Heart left ventricle (tissue), 13 donors: ENCODE measurements at regions not wholly inside any gene's neighbourhood (a gene's known extent, or its start where the extent isn't known, plus 50 kb on each side); places are given as distances from the start of the nearest gene placed in this dataset.

Experiments
- POLR2A ChIP-seq, 2 donors: fragments of 450-650 bp; IDR thresholded peaks; one replicate each; pipeline ENCODE4 v1.6.1; 2017; ENCODE audit warnings: antibody characterized with exemption in 2 of 2, mild to moderate bottlenecking in 2 of 2, moderate library complexity in 2 of 2
- TF ChIP-seq, protein P1 (sequence below), 12 donors: fragments of 200-600 bp; sonication (generic) in 4 of 12; IDR thresholded peaks; one replicate each; pipeline versions ENCODE4 v1.5.0 to v1.8.0; 2018 to 2022; ENCODE audit warnings: antibody characterized with exemption in 12 of 12, mild to moderate bottlenecking in 5 of 12
- donor health status: ischemic (EF 13 %, LVEDD 7.1; RV severe dilation, severe dysfunction).
- donor health status: DM: no; HTN: yes; CAD: no.
- donor health status: DM: no; HTN: no; CAD: no.
- donor health status: ischemic (EF 25% LVEDD 6.9; RV normal size, moderate dysfunction).
- donor health status: ischemic (EF 25% LVEDD 5.7; RV mildly dilated, moderate dysfunction).
- donor health status: ischemic (EF 35%, LVEDD 5.7; RV mildly dilated, moderate dysfunction).
- donor health status: nonischemic (EF 11% LVEDD 7.7; RV severe dilation, severe dysfunction).
- donor health status: DM: yes; HTN: yes; CAD: no.
- donor health status: PGD.
- donor health status: ischemic (EF 29% LVEDD 5.4; RV normal size, mild dysfunction).
- donor health status: nonischemic (EF 23%, LVEDD 6.1; RV moderate dilation, normal function).

DNA sequence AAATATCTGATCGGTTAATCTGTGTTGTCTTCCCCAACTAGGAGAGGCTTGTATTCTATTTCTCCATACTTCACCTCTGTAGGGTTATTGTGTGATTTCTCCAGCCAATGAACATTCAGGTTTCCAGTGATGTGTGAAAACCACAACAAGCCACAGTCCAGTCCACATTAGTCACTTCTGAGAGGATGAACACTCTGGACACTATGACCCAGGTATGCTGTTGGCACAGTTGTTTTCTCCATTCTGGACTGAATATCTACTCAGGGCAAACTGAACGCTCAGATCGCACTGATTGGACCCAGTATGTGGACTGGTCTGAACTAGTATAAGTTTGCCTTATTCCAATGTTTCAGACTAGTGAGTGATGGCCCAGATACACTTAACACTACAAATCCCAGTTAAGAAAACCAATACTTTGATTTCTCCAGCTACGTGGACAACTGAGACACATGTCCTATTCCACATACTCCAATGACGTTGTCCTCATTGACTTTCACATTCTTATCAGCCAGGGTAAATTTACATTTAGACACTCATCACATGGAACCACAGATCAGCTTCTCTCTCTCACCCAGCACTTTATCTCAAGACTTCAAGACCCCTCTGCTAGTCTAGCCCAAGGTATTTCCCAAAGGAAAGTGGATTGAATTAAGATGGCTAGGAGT, 587.4 kb upstream of the SGO1 start:
- TF ChIP-seq, protein P1, sequence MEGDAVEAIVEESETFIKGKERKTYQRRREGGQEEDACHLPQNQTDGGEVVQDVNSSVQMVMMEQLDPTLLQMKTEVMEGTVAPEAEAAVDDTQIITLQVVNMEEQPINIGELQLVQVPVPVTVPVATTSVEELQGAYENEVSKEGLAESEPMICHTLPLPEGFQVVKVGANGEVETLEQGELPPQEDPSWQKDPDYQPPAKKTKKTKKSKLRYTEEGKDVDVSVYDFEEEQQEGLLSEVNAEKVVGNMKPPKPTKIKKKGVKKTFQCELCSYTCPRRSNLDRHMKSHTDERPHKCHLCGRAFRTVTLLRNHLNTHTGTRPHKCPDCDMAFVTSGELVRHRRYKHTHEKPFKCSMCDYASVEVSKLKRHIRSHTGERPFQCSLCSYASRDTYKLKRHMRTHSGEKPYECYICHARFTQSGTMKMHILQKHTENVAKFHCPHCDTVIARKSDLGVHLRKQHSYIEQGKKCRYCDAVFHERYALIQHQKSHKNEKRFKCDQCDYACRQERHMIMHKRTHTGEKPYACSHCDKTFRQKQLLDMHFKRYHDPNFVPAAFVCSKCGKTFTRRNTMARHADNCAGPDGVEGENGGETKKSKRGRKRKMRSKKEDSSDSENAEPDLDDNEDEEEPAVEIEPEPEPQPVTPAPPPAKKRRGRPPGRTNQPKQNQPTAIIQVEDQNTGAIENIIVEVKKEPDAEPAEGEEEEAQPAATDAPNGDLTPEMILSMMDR (IDR thresholded peaks at IDR 0.05): no peak
- TF ChIP-seq POLR2A (IDR thresholded peaks at IDR 0.05): no peak
